IMR-90 (cell line): ENCODE measurements at regions not wholly inside any gene's neighbourhood (a gene's known extent, or its start where the extent isn't known, plus 50 kb on each side); places are given as distances from the start of the nearest gene placed in this dataset.

Experiments used
- POLR2A ChIP-seq: IDR thresholded peaks from 2 replicates; pipeline ENCODE4 v1.6.1; 2012; ENCODE audit warnings: mild to moderate bottlenecking, low read depth, low read length
- RAD21 ChIP-seq: IDR thresholded peaks from 2 replicates; pipeline ENCODE4 v1.6.1; 2012; ENCODE audit warnings: low read length, improper control_type of control experiment
- RCOR1 ChIP-seq: IDR thresholded peaks from 2 replicates; pipeline ENCODE4 v1.6.1; 2012; ENCODE audit warnings: mild to moderate bottlenecking, low read length, improper control_type of control experiment; ENCODE audit not compliant: insufficient replicate concordance
- RFX5 ChIP-seq: IDR thresholded peaks from 2 replicates; pipeline ENCODE4 v1.8.0; 2012; ENCODE audit warnings: low read depth, mild to moderate bottlenecking, low read length, moderate library complexity
- SMC3 ChIP-seq: fragments of 150-350 bp; IDR thresholded peaks from 2 replicates; pipeline ENCODE4 v1.6.1; 2016; ENCODE audit warnings: low read depth, mild to moderate bottlenecking, antibody characterized with exemption, low read length, moderate library complexity
- USF2 ChIP-seq: fragments of 150-350 bp; IDR thresholded peaks from 2 replicates; pipeline ENCODE4 v1.6.1; 2017; ENCODE audit warnings: mild to moderate bottlenecking, antibody characterized with exemption, low read length, low read depth
- TF ChIP-seq, protein P1 (sequence below): conservative IDR thresholded peaks from 2 replicates; pipeline ENCODE4 v1.5.1; 2012; ENCODE audit warnings: mild to moderate bottlenecking, low read depth, low read length, improper control_type of control experiment

DNA sequence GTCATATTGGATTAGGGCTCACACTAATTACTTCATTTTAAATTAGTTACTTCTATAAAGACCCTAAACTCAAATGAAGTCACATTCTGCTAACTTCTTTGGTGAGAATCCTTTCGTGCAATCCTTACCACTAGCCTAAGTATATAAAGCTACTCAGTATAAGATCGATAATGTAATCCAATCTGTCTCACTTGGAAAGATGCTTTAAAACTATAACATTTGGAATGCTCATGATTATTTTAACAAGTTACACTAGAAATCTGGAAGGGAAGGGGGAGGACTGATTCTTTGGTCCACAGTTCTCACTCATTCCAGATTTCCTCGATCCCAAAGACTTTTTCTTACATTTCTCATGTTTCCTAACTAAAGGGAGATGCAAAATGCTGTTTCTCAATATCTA is 336.4 kb upstream of the SLIT2 start:
- TF ChIP-seq, protein P1, sequence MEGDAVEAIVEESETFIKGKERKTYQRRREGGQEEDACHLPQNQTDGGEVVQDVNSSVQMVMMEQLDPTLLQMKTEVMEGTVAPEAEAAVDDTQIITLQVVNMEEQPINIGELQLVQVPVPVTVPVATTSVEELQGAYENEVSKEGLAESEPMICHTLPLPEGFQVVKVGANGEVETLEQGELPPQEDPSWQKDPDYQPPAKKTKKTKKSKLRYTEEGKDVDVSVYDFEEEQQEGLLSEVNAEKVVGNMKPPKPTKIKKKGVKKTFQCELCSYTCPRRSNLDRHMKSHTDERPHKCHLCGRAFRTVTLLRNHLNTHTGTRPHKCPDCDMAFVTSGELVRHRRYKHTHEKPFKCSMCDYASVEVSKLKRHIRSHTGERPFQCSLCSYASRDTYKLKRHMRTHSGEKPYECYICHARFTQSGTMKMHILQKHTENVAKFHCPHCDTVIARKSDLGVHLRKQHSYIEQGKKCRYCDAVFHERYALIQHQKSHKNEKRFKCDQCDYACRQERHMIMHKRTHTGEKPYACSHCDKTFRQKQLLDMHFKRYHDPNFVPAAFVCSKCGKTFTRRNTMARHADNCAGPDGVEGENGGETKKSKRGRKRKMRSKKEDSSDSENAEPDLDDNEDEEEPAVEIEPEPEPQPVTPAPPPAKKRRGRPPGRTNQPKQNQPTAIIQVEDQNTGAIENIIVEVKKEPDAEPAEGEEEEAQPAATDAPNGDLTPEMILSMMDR, result no peak
- TF ChIP-seq RFX5 (no peak), POLR2A (no peak), RCOR1 (no peak), RAD21 (no peak), USF2 (no peak), SMC3 (no peak)
